ENCODE measurements at regions not wholly inside any gene's neighbourhood (a gene's known extent, or its start where the extent isn't known, plus 50 kb on each side); places are given as distances from the start of the nearest gene placed in this dataset.
"Not testable (repeated sequence)": the region's sequence is repeated elsewhere in the genome, so short reads cannot be mapped to it uniquely, and the experiment has no call there.

DNA sequence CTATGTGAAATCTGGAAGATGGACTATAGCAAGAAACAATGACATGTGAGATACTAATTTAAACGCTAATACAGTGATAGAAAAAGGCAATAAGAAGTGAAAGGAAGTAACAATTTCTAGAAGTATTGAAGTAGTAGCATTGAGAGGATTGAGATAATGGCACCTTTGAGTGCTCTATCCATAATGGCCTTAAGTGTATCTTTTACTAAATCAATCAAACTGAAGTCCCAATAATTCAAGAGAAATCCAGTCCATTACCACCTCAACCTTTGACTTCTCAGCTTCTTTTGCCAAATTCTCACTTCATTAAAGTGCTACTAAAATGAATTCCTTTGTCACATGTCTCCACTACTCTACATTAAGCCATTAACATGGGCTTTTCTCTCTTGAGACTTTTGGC lies 82.6 kb upstream of the KYNU start:
- Histone ChIP-seq H3K79me2 (ENCODE audit: insufficient read depth, low read length) (no peaks in the 10 kb centered on the region), H3K27ac (ENCODE audit: low read depth, low read length) (no peak overlapping the region), H3K4me3 (ENCODE audit: insufficient read depth, low read length) (no peak overlapping the region), H3K27me3 (ENCODE audit: insufficient read depth, low read length) (no peaks in the 10 kb centered on the region), H4K20me1 (ENCODE audit: insufficient read depth, low read length) (no peaks in the 10 kb centered on the region), H3K4me2 (ENCODE audit: insufficient read depth, low read length) (no peak overlapping the region), H3K36me3 (ENCODE audit: insufficient read depth, low read length) (no peaks in the 10 kb centered on the region), H2AFZ (ENCODE audit: low read length) (no peak overlapping the region), H3K4me1 (ENCODE audit: insufficient read depth, low read length) (no peaks in the 10 kb centered on the region), H3K9me3 (ENCODE audit: low read depth, low read length) (no peaks in the 10 kb centered on the region)
- no peak for DNase-seq (ENCODE audit: insufficient read length, low spot score, missing footprints)
- TF ChIP-seq, protein P1, sequence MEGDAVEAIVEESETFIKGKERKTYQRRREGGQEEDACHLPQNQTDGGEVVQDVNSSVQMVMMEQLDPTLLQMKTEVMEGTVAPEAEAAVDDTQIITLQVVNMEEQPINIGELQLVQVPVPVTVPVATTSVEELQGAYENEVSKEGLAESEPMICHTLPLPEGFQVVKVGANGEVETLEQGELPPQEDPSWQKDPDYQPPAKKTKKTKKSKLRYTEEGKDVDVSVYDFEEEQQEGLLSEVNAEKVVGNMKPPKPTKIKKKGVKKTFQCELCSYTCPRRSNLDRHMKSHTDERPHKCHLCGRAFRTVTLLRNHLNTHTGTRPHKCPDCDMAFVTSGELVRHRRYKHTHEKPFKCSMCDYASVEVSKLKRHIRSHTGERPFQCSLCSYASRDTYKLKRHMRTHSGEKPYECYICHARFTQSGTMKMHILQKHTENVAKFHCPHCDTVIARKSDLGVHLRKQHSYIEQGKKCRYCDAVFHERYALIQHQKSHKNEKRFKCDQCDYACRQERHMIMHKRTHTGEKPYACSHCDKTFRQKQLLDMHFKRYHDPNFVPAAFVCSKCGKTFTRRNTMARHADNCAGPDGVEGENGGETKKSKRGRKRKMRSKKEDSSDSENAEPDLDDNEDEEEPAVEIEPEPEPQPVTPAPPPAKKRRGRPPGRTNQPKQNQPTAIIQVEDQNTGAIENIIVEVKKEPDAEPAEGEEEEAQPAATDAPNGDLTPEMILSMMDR (IDR thresholded peaks at IDR 0.05; ENCODE audit: extremely low read depth, low read depth, low read length), result no peak

DNA sequence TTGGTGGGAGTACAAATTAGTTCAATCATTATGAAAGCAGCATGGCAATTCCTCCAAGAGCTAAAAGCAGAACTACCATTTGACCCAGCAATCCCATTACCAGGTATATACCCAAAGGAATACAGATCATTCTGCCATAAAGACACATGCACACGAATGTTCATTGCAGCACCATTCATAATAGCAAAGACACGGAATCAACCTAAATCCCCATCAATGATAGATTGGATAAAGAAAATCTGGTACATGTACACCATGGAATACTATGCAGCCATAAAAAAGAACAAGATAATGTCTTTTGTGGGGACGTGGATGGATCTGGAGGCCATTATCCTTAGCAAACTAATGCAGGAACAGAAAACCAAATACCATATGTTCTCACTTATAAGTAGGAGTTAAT lies 85.1 kb upstream of the KYNU start:
- not testable (repeated sequence) for H3K36me3 ChIP-seq (ENCODE audit: insufficient read depth, low read length); H3K4me1 ChIP-seq (ENCODE audit: insufficient read depth, low read length)

DNA sequence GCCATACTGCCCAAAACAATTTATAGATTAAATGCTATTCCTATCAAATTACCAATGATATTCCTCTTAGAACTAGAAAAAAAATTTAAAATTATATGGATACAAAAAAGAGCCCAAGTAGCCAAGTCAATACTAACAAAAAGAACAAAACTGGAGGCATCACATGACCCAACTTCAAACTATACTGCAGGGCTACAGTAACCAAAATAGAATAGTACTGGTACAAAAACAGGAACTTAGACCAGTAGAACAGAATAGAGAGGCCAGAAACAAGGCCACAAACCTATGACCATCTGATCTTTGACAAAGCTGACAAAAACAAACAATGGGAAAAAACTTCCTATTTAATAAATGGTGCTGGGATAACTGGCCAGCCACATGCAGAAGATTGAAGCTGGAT lies 86.1 kb upstream of the KYNU start:
- H3K27me3 ChIP-seq (ENCODE audit: insufficient read depth, low read length), result no peaks in the 10 kb centered on the region
- H3K79me2 ChIP-seq (ENCODE audit: insufficient read depth, low read length), result no peaks in the 10 kb centered on the region
- H2AFZ ChIP-seq (ENCODE audit: low read length), result no peak overlapping the region
- H3K4me1 ChIP-seq (ENCODE audit: insufficient read depth, low read length), result no peaks in the 10 kb centered on the region
- H3K9me3 ChIP-seq (ENCODE audit: low read depth, low read length), result no peaks in the 10 kb centered on the region
- no peak overlapping the region for H3K4me3 ChIP-seq (ENCODE audit: insufficient read depth, low read length)
- TF ChIP-seq, protein P1 (IDR thresholded peaks at IDR 0.05; ENCODE audit: extremely low read depth, low read depth, low read length), result no peak
- DNase-seq (ENCODE audit: insufficient read length, low spot score, missing footprints), result no peak
- no peaks in the 10 kb centered on the region for H4K20me1 ChIP-seq (ENCODE audit: insufficient read depth, low read length)
- no peak overlapping the region for H3K27ac ChIP-seq (ENCODE audit: low read depth, low read length)
- H3K36me3 ChIP-seq (ENCODE audit: insufficient read depth, low read length), result no peaks in the 10 kb centered on the region
- no peak overlapping the region for H3K4me2 ChIP-seq (ENCODE audit: insufficient read depth, low read length)

More for the DNA sequence above, 85.1 kb upstream of the KYNU start:
- H4K20me1 ChIP-seq (ENCODE audit: insufficient read depth, low read length); H3K4me2 ChIP-seq (ENCODE audit: insufficient read depth, low read length); H3K4me3 ChIP-seq (ENCODE audit: insufficient read depth, low read length); H2AFZ ChIP-seq (ENCODE audit: low read length); H3K79me2 ChIP-seq (ENCODE audit: insufficient read depth, low read length); H3K27me3 ChIP-seq (ENCODE audit: insufficient read depth, low read length); H3K27ac ChIP-seq (ENCODE audit: low read depth, low read length); DNase-seq (ENCODE audit: insufficient read length, low spot score, missing footprints); H3K9me3 ChIP-seq (ENCODE audit: low read depth, low read length): not testable (repeated sequence)

DNA sequence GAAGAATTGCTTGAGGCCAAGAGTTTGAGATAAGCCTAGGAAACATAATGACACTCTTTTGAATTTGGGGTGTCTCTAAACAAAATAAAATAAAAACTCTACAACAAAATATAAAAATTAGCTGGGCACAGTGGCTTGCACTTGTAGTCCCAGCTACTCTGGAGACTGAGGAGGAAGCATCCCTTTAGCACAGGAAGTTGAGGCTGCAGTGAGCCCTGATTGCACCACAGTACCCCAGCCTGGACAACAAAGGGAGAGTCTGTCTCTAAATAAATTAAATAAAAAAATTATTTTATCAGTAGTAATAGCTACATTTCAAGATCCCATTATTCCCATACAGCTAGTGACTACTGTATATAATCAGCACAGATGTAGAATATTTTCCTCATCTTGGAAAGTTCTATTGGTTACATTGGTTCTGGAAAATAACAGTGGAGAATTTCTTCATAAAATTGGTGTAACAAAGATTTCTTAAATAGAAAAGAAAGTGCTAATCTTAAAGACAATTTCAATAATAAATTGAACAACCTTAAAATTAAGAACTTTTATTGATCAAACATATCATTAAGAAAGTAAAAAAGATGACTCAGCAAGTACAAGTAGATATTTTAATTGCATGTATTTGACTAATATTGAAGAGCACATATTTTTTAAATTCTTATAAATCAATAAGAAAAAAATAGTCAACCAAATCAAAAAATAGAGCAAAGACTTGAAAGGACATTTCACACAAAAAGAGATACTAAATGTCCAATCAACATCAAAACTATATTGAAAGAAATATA lies 90.4 kb upstream of the KYNU start:
- TF ChIP-seq, protein P1 (IDR thresholded peaks at IDR 0.05; ENCODE audit: extremely low read depth, low read depth, low read length), result no peak
- Histone ChIP-seq H2AFZ (ENCODE audit: low read length) (no peak overlapping the region), H3K4me1 (ENCODE audit: insufficient read depth, low read length) (no peaks in the 10 kb centered on the region), H3K9me3 (ENCODE audit: low read depth, low read length) (no peaks in the 10 kb centered on the region), H4K20me1 (ENCODE audit: insufficient read depth, low read length) (no peaks in the 10 kb centered on the region), H3K27ac (ENCODE audit: low read depth, low read length) (no peak overlapping the region), H3K79me2 (ENCODE audit: insufficient read depth, low read length) (no peaks in the 10 kb centered on the region), H3K4me2 (ENCODE audit: insufficient read depth, low read length) (no peak overlapping the region), H3K4me3 (ENCODE audit: insufficient read depth, low read length) (no peak overlapping the region), H3K27me3 (ENCODE audit: insufficient read depth, low read length) (no peaks in the 10 kb centered on the region), H3K36me3 (ENCODE audit: insufficient read depth, low read length) (no peaks in the 10 kb centered on the region)
- DNase-seq (ENCODE audit: insufficient read length, low spot score, missing footprints), result no peak

Measured in osteoblast (primary cell).